ENCODE measurements at regions not wholly inside any gene's neighbourhood (a gene's known extent, or its start where the extent isn't known, plus 50 kb on each side); places are given as distances from the start of the nearest gene placed in this dataset.

- TF ChIP-seq, protein P1, sequence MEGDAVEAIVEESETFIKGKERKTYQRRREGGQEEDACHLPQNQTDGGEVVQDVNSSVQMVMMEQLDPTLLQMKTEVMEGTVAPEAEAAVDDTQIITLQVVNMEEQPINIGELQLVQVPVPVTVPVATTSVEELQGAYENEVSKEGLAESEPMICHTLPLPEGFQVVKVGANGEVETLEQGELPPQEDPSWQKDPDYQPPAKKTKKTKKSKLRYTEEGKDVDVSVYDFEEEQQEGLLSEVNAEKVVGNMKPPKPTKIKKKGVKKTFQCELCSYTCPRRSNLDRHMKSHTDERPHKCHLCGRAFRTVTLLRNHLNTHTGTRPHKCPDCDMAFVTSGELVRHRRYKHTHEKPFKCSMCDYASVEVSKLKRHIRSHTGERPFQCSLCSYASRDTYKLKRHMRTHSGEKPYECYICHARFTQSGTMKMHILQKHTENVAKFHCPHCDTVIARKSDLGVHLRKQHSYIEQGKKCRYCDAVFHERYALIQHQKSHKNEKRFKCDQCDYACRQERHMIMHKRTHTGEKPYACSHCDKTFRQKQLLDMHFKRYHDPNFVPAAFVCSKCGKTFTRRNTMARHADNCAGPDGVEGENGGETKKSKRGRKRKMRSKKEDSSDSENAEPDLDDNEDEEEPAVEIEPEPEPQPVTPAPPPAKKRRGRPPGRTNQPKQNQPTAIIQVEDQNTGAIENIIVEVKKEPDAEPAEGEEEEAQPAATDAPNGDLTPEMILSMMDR (IDR thresholded peaks at IDR 0.05): no peak
- TF ChIP-seq POLR2A (IDR thresholded peaks at IDR 0.05): no peak
- no peak for TF ChIP-seq EP300 (IDR thresholded peaks at IDR 0.05; ENCODE audit: low read depth)
- no peak for TF ChIP-seq POLR2AphosphoS5 (IDR thresholded peaks at IDR 0.05)
Observed at GRCh38 chr14:71332476-71332875, 425.2 kb downstream of the PCNX1 start.

Measured in transverse colon (tissue), 4 donors.